GM23338 (cell line): ENCODE measurements at regions not wholly inside any gene's neighbourhood (a gene's known extent, or its start where the extent isn't known, plus 50 kb on each side); places are given as distances from the start of the nearest gene placed in this dataset.

Experiments
- ATAC-seq: fragments of 200-7000 bp; cut with Tn5 transposase; 3 replicates; pipeline ENCODE4 v1.9.1; 2020
- DNase-seq: peaks from one replicate; pipeline ENCODE4 v3.0.0-alpha.2; 2015; ENCODE audit warnings: low spot score
- H2AFZ ChIP-seq: fragments of 200-600 bp; sonication (generic); 2 replicates; pipeline ENCODE4 v1.8.0; 2016; ENCODE audit warnings: antibody characterized with exemption, mild to moderate bottlenecking, moderate library complexity
- H3F3A ChIP-seq: fragments of 200-600 bp; sonication (generic); replicated peaks from 2 replicates; pipeline ENCODE4 v1.8.0; 2017; ENCODE audit warnings: antibody characterized with exemption, mixed run types, low read depth
- H3K27ac ChIP-seq: fragments of 200-600 bp; sonication (generic); 2 replicates; pipeline ENCODE4 v1.6.1; 2016; ENCODE audit warnings: low read depth
- H3K27me3 ChIP-seq: fragments of 200-600 bp; sonication (generic); 2 replicates; pipeline ENCODE4 v1.8.0; 2016; ENCODE audit warnings: mild to moderate bottlenecking, mixed run types, moderate library complexity; ENCODE audit not compliant: insufficient read depth
- H3K36me3 ChIP-seq: fragments of 200-600 bp; sonication (generic); 2 replicates; pipeline ENCODE4 v1.8.0; 2016; ENCODE audit warnings: mild to moderate bottlenecking; ENCODE audit not compliant: insufficient read depth
- H3K4me1 ChIP-seq: fragments of 200-600 bp; sonication (generic); 2 replicates; pipeline ENCODE4 v1.8.0; 2016; ENCODE audit warnings: mild to moderate bottlenecking, moderate library complexity; ENCODE audit not compliant: insufficient read depth
- H3K4me2 ChIP-seq: fragments of 200-600 bp; sonication (generic); 2 replicates; pipeline ENCODE4 v1.7.1; 2017; ENCODE audit warnings: mixed run types
- H3K4me3 ChIP-seq: fragments of 200-600 bp; sonication (generic); 2 replicates; pipeline ENCODE4 v1.6.1; 2016; ENCODE audit warnings: mixed run types
- H3K79me2 ChIP-seq: fragments of 200-600 bp; sonication (generic); replicated peaks from 2 replicates; pipeline ENCODE4 v1.8.0; 2017; ENCODE audit warnings: mild to moderate bottlenecking; ENCODE audit not compliant: insufficient read depth
- H3K9me2 ChIP-seq: fragments of 200-600 bp; sonication (generic); 2 replicates; pipeline ENCODE4 v1.8.0; 2017; ENCODE audit not compliant: insufficient read depth
- H4K20me1 ChIP-seq: fragments of 200-600 bp; sonication (generic); replicated peaks from 2 replicates; pipeline ENCODE4 v1.8.0; 2017; ENCODE audit warnings: mild to moderate bottlenecking; ENCODE audit not compliant: insufficient read depth
- H3K27ac Mint-ChIP-seq: 2 replicates; pipeline ENCODE4 v1.8.0; 2020; ENCODE audit warnings: inconsistent platforms, mild to moderate bottlenecking, moderate library complexity, mixed read lengths
- H3K27me3 Mint-ChIP-seq: 3 replicates; pipeline ENCODE4 v1.8.0; 2022; ENCODE audit warnings: low read depth, mild to moderate bottlenecking, moderate library complexity, mixed read lengths, inconsistent platforms; ENCODE audit not compliant: insufficient read depth, poor library complexity
- H3K36me3 Mint-ChIP-seq: 3 replicates; pipeline ENCODE4 v1.8.0; 2021; ENCODE audit warnings: low read depth, mild to moderate bottlenecking, inconsistent platforms, moderate library complexity, mixed read lengths
- H3K4me1 Mint-ChIP-seq: 3 replicates; pipeline ENCODE4 v1.8.0; 2020; ENCODE audit warnings: mild to moderate bottlenecking, inconsistent platforms, mixed read lengths
- H3K4me3 Mint-ChIP-seq: 3 replicates; pipeline ENCODE4 v1.8.0; 2021; ENCODE audit warnings: moderate library complexity, mild to moderate bottlenecking, inconsistent platforms, mixed read lengths
- H3K9me3 Mint-ChIP-seq: 3 replicates; pipeline ENCODE4 v1.8.0; 2020; ENCODE audit warnings: moderate library complexity, mild to moderate bottlenecking, inconsistent platforms, mixed read lengths
- EZH2 ChIP-seq: fragments of 200-600 bp; sonication (generic); IDR thresholded peaks from one replicate; pipeline ENCODE4 v1.8.0; 2017; ENCODE audit warnings: antibody characterized with exemption, mild to moderate bottlenecking, low read depth; ENCODE audit not compliant: unreplicated experiment
- EZH2phosphoT487 ChIP-seq: fragments of 200-600 bp; sonication (generic); IDR thresholded peaks from one replicate; pipeline ENCODE4 v1.8.1; 2018; ENCODE audit warnings: antibody characterized with exemption; ENCODE audit not compliant: unreplicated experiment
- JUNB ChIP-seq: IDR thresholded peaks from one replicate; pipeline ENCODE4 v1.6.1; 2016; ENCODE audit warnings: antibody characterized with exemption; ENCODE audit not compliant: unreplicated experiment
- NANOG ChIP-seq: IDR thresholded peaks from 2 replicates; pipeline ENCODE4 v1.6.1; 2016; ENCODE audit warnings: antibody characterized with exemption, borderline replicate concordance
- ZNF114 ChIP-seq: fragments of 250-450 bp; sonication (Bioruptor Pico); IDR thresholded peaks from 2 replicates; pipeline ENCODE4 v1.5.0; 2020; ENCODE audit warnings: mild to moderate bottlenecking, moderate library complexity
- ZNF462 ChIP-seq: fragments of 250-450 bp; sonication (Bioruptor Pico); IDR thresholded peaks from 2 replicates; pipeline ENCODE4 v1.5.0; 2020; ENCODE audit warnings: mild to moderate bottlenecking, moderate library complexity
- TF ChIP-seq, protein P1 (sequence below), 2 experiments: fragments of 200-600 bp in 1 of 2; sonication (generic) in 1 of 2; conservative IDR thresholded peaks; 2 replicates each; pipeline versions ENCODE4 v1.5.1 to v1.6.1; 2016 to 2017; ENCODE audit warnings: antibody characterized with exemption in 2 of 2, low read depth in 2 of 2, mild to moderate bottlenecking in 2 of 2, moderate library complexity in 1 of 2

DNA sequence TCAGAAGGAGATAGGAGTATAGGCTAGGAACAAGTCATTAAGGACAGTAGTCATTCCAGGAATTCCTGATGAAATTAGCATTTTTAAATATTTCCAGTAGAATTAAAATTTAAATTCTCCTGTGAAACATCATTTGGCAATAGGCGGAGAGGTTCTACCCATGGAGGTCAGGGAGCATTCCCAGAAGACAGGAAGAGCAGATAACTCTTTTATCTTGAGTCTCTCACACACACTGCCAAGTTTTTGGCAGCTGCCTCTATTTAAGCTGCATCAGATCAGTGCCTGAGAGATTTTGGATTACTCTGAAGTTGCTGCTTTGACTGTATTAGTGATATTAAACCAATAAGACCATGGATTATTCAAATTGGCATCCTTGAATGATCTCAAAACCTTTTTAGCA is 714.7 kb downstream of the EPHA4 start:
- no peaks in the 10 kb centered on the region for H3K9me3 Mint-ChIP-seq
- H3K4me1 Mint-ChIP-seq, result peaks cover 11% of the 10 kb centered on the region
- Histone ChIP-seq H3F3A (no peaks in the 10 kb centered on the region), H4K20me1 (no peaks in the 10 kb centered on the region), H3K4me1 (peaks cover 7% of the 10 kb centered on the region), H3K9me2 (no peaks in the 10 kb centered on the region; the same call in 1 of the 2 replicates), H3K27me3 (no peaks in the 10 kb centered on the region), H3K27ac (no peak overlapping the region), H3K36me3 (no peaks in the 10 kb centered on the region), H3K4me3 (no peak overlapping the region), H3K4me2 (no peak overlapping the region), H3K79me2 (no peaks in the 10 kb centered on the region), H2AFZ (no peak overlapping the region)
- ATAC-seq (no peak), DNase-seq (peak; percentile 22)
- H3K27ac Mint-ChIP-seq, result no peak overlapping the region
- H3K36me3 Mint-ChIP-seq, result no peaks in the 10 kb centered on the region
- peaks cover 3% of the 10 kb centered on the region for H3K27me3 Mint-ChIP-seq
- TF ChIP-seq JUNB (no peak), ZNF462 (CRISPR knock-in tag) (peak; percentile 46; the same call in 1 of the 2 replicates)
- no peak overlapping the region for H3K4me3 Mint-ChIP-seq

- no peak overlapping the region for H3K4me3 Mint-ChIP-seq
- peaks cover 7% of the 10 kb centered on the region for H3K4me1 ChIP-seq
- peaks cover 11% of the 10 kb centered on the region for H3K4me1 Mint-ChIP-seq
- no peaks in the 10 kb centered on the region for H3K36me3 ChIP-seq
- DNase-seq (peak; percentile 28), ATAC-seq (peak; percentile 30; the same call in 2 of the 3 replicates)
- H3K27ac ChIP-seq, result no peak overlapping the region
- H3K27ac Mint-ChIP-seq, result 0 out of 2 replicates have a peak overlapping the region, but pooled peaks have one; percentile 41
- peaks cover 3% of the 10 kb centered on the region for H3K27me3 Mint-ChIP-seq
- no peaks in the 10 kb centered on the region for H3K36me3 Mint-ChIP-seq
- H3K4me3 ChIP-seq, result no peak overlapping the region
- no peaks in the 10 kb centered on the region for H3K79me2 ChIP-seq
- no peaks in the 10 kb centered on the region; the same call in 1 of the 2 replicates for H3K9me2 ChIP-seq
- no peaks in the 10 kb centered on the region for H3F3A ChIP-seq
- no peaks in the 10 kb centered on the region for H3K9me3 Mint-ChIP-seq
- H3K4me2 ChIP-seq, result no peak overlapping the region
- no peaks in the 10 kb centered on the region for H4K20me1 ChIP-seq
- H3K27me3 ChIP-seq, result no peaks in the 10 kb centered on the region
- H2AFZ ChIP-seq, result no peak overlapping the region
- TF ChIP-seq, protein P1, sequence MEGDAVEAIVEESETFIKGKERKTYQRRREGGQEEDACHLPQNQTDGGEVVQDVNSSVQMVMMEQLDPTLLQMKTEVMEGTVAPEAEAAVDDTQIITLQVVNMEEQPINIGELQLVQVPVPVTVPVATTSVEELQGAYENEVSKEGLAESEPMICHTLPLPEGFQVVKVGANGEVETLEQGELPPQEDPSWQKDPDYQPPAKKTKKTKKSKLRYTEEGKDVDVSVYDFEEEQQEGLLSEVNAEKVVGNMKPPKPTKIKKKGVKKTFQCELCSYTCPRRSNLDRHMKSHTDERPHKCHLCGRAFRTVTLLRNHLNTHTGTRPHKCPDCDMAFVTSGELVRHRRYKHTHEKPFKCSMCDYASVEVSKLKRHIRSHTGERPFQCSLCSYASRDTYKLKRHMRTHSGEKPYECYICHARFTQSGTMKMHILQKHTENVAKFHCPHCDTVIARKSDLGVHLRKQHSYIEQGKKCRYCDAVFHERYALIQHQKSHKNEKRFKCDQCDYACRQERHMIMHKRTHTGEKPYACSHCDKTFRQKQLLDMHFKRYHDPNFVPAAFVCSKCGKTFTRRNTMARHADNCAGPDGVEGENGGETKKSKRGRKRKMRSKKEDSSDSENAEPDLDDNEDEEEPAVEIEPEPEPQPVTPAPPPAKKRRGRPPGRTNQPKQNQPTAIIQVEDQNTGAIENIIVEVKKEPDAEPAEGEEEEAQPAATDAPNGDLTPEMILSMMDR (conservative IDR thresholded peaks at IDR 0.05; ENCODE audit: low read depth in 2 of 2), result peak in 1 of 2 experiments; percentile 31; a peak in 1 of 4 replicates
- TF ChIP-seq EZH2phosphoT487 (no peak), ZNF114 (CRISPR knock-in tag) (no peak), EZH2 (no peak), JUNB (no peak), NANOG (no peak)
Observed at GRCh38 chr2:220858101-220858500, 714.0 kb downstream of the EPHA4 start.
